ENCODE measurements at regions not wholly inside any gene's neighbourhood (a gene's known extent, or its start where the extent isn't known, plus 50 kb on each side); places are given as distances from the start of the nearest gene placed in this dataset.

GRCh38 chr9:118553465-118553864, 815.8 kb downstream of the BRINP1 start:
- no peak for DNase-seq (ENCODE audit: low read depth in 4 of 4, low spot score in 2 of 4)

- no peak for DNase-seq (ENCODE audit: low read depth in 4 of 4, low spot score in 2 of 4)
Observed at GRCh38 chr9:118554987-118555386, 814.2 kb downstream of the BRINP1 start.

- DNase-seq (ENCODE audit: low read depth in 4 of 4, low spot score in 2 of 4): no peak
Observed at GRCh38 chr9:118558026-118558425, 811.2 kb downstream of the BRINP1 start.

GRCh38 chr9:118558891-118559290, 810.3 kb downstream of the BRINP1 start:
- no peak for DNase-seq (ENCODE audit: low read depth in 4 of 4, low spot score in 2 of 4)

GRCh38 chr9:118561051-118561450, 808.2 kb downstream of the BRINP1 start:
- DNase-seq (ENCODE audit: low read depth in 4 of 4, low spot score in 2 of 4): no peak

GRCh38 chr9:118563677-118564076, 805.6 kb downstream of the BRINP1 start:
- no peak for DNase-seq (ENCODE audit: low read depth in 4 of 4, low spot score in 2 of 4)

- no peak for DNase-seq (ENCODE audit: low read depth in 4 of 4, low spot score in 2 of 4)
Observed at GRCh38 chr9:118567861-118568260, 801.4 kb downstream of the BRINP1 start.

GRCh38 chr9:118568704-118569103, 800.5 kb downstream of the BRINP1 start:
- DNase-seq (ENCODE audit: low read depth in 4 of 4, low spot score in 2 of 4): no peak

- DNase-seq (ENCODE audit: low read depth in 4 of 4, low spot score in 2 of 4): no peak
Observed at GRCh38 chr9:118569148-118569547, 800.1 kb downstream of the BRINP1 start.

GRCh38 chr9:118570066-118570465, 799.2 kb downstream of the BRINP1 start:
- DNase-seq (ENCODE audit: low read depth in 4 of 4, low spot score in 2 of 4): no peak

- no peak for DNase-seq (ENCODE audit: low read depth in 4 of 4, low spot score in 2 of 4)
Observed at GRCh38 chr9:118575341-118576070, 793.7 kb downstream of the BRINP1 start.

- DNase-seq (ENCODE audit: low read depth in 4 of 4, low spot score in 2 of 4): no peak
Observed at GRCh38 chr9:118577121-118577520, 792.1 kb downstream of the BRINP1 start.

GRCh38 chr9:118578467-118578866, 790.8 kb downstream of the BRINP1 start:
- no peak for DNase-seq (ENCODE audit: low read depth in 4 of 4, low spot score in 2 of 4)

- no peak for DNase-seq (ENCODE audit: low read depth in 4 of 4, low spot score in 2 of 4)
Observed at GRCh38 chr9:118583414-118583813, 785.8 kb downstream of the BRINP1 start.

GRCh38 chr9:118586978-118587377, 782.3 kb downstream of the BRINP1 start:
- no peak for DNase-seq (ENCODE audit: low read depth in 4 of 4, low spot score in 2 of 4)

GRCh38 chr9:118594428-118594827, 774.8 kb downstream of the BRINP1 start:
- DNase-seq (ENCODE audit: low read depth in 4 of 4, low spot score in 2 of 4): no peak

GRCh38 chr9:118595719-118596305, 773.4 kb downstream of the BRINP1 start:
- peak in 3 of 4 donors; percentile 4 to 21 (median 9) for DNase-seq (ENCODE audit: low read depth in 4 of 4, low spot score in 2 of 4)

GRCh38 chr9:118596374-118597015, 772.7 kb downstream of the BRINP1 start:
- no peak for DNase-seq (ENCODE audit: low read depth in 4 of 4, low spot score in 2 of 4)

GRCh38 chr9:118606668-118607067, 762.6 kb downstream of the BRINP1 start:
- DNase-seq (ENCODE audit: low read depth in 4 of 4, low spot score in 2 of 4): no peak

- no peak for DNase-seq (ENCODE audit: low read depth in 4 of 4, low spot score in 2 of 4)
Observed at GRCh38 chr9:118609355-118610044, 759.7 kb downstream of the BRINP1 start.

GRCh38 chr9:118612201-118612600, 757.0 kb downstream of the BRINP1 start:
- no peak for DNase-seq (ENCODE audit: low read depth in 4 of 4, low spot score in 2 of 4)
